ENCODE measurements at regions not wholly inside any gene's neighbourhood (a gene's known extent, or its start where the extent isn't known, plus 50 kb on each side); places are given as distances from the start of the nearest gene placed in this dataset.

DNA sequence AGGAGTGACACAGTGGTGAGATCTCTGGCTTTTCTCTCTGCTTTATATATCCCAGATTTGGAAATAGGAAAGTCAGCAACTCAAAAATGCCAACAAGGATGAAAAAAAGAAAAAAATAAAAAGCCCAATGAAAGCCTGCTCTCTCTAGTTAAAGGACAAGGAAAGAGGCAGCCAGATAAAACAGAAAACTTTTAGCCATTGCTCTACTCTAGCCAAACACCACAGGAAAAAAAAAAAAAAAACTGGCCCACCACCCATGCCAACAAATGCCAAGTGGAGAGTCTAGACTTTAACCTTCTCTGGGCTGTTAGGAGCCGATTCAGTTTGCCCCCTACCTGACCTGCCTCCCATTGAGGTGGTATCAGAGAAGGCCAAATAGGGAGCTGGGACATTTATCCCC lies 222.3 kb upstream of the TMTC1 start:
- Histone ChIP-seq H3K27me3 (no peaks in the 10 kb centered on the region), H3K9me3 (no peaks in the 10 kb centered on the region), H3K27ac (no peak overlapping the region), H3K4me1 (ENCODE audit: insufficient read depth) (no peaks in the 10 kb centered on the region), H3K4me3 (no peak overlapping the region), H3K36me3 (no peaks in the 10 kb centered on the region)
- WGBS, 3 donors, result 64 to 68% (median 65%) methylated on average over 1 of the region's 1 CpG
- no peak for DNase-seq
- TF ChIP-seq, protein P1, sequence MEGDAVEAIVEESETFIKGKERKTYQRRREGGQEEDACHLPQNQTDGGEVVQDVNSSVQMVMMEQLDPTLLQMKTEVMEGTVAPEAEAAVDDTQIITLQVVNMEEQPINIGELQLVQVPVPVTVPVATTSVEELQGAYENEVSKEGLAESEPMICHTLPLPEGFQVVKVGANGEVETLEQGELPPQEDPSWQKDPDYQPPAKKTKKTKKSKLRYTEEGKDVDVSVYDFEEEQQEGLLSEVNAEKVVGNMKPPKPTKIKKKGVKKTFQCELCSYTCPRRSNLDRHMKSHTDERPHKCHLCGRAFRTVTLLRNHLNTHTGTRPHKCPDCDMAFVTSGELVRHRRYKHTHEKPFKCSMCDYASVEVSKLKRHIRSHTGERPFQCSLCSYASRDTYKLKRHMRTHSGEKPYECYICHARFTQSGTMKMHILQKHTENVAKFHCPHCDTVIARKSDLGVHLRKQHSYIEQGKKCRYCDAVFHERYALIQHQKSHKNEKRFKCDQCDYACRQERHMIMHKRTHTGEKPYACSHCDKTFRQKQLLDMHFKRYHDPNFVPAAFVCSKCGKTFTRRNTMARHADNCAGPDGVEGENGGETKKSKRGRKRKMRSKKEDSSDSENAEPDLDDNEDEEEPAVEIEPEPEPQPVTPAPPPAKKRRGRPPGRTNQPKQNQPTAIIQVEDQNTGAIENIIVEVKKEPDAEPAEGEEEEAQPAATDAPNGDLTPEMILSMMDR (IDR thresholded peaks at IDR 0.05), result no peak
- TF ChIP-seq POLR2A (IDR thresholded peaks at IDR 0.05) (no peak), EP300 (IDR thresholded peaks at IDR 0.05) (no peak)
- intact Hi-C loops (cut with DNase I), result no loop called here

DNA sequence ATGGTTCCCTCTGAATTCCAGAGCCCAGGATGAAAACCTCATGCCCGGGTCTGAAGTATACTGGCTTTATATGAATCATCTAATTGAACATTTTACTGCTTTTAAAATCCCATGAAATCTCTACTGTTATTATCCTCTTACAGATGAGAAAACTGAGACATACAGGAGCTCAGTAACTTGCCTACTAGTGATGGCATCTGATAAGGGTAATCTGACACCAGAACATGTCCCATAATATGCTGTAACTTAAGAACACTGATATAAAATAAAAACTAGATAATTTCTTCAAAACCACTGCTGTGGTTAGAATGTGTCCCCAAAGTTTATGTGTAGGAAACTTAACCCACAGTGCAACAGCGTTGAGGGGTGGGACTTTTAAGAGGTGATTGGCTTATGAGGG lies 219.6 kb upstream of the TMTC1 start:
- H3K27ac ChIP-seq, result no peak overlapping the region
- no peaks in the 10 kb centered on the region for H3K27me3 ChIP-seq
- no peaks in the 10 kb centered on the region for H3K4me1 ChIP-seq (ENCODE audit: insufficient read depth)
- TF ChIP-seq POLR2A (IDR thresholded peaks at IDR 0.05) (no peak), EP300 (IDR thresholded peaks at IDR 0.05) (no peak)
- TF ChIP-seq, protein P1 (IDR thresholded peaks at IDR 0.05), result no peak
- DNase-seq, result no peak
- H3K36me3 ChIP-seq, result no peaks in the 10 kb centered on the region
- 86 to 90% (median 90%) methylated on average over 2 of the region's 2 CpGs for WGBS, 3 donors
- intact Hi-C loops (cut with DNase I), result no loop called here
- H3K4me3 ChIP-seq, result no peak overlapping the region
- no peaks in the 10 kb centered on the region for H3K9me3 ChIP-seq

DNA sequence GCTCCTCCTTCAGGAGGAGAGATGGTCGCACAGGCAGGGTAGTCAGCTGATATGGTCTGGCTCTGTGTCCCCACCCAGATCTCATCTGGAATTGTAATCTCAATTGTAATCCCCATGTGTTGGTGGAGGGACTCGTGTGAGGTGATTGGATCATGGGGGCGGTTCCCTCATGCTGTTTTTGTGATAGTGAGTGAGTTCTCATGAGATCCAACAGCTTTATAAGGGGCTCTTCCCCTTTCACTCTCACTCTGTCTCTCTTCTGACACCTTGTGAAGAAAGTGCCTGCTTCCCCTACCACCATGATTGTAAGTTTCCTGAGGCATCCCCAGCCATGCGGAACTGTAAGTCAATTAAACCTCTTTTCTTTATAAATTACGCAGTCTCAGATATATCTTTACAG lies 218.9 kb upstream of the TMTC1 start:
- TF ChIP-seq, protein P1 (IDR thresholded peaks at IDR 0.05), result no peak
- TF ChIP-seq POLR2A (IDR thresholded peaks at IDR 0.05) (no peak), EP300 (IDR thresholded peaks at IDR 0.05) (no peak)
- H3K9me3 ChIP-seq, result no peaks in the 10 kb centered on the region
- no peak overlapping the region for H3K4me3 ChIP-seq
- no peak overlapping the region for H3K27ac ChIP-seq
- DNase-seq, result no peak
- intact Hi-C loops (cut with DNase I), result no loop called here
- WGBS, 3 donors, result 94 to 96% (median 95%) methylated on average over 5 of the region's 5 CpGs
- no peaks in the 10 kb centered on the region for H3K27me3 ChIP-seq
- no peaks in the 10 kb centered on the region for H3K4me1 ChIP-seq (ENCODE audit: insufficient read depth)
- no peaks in the 10 kb centered on the region for H3K36me3 ChIP-seq

- Histone ChIP-seq H3K9me3 (no peaks in the 10 kb centered on the region), H3K36me3 (no peaks in the 10 kb centered on the region), H3K4me1 (ENCODE audit: insufficient read depth) (no peaks in the 10 kb centered on the region), H3K27ac (no peak overlapping the region), H3K4me3 (no peak overlapping the region), H3K27me3 (no peaks in the 10 kb centered on the region)
- no peak for DNase-seq
- intact Hi-C loops (cut with DNase I), result no loop called here
- 89 to 97% (median 91%) methylated on average over 1 of the region's 1 CpG for WGBS, 3 donors
- TF ChIP-seq EP300 (IDR thresholded peaks at IDR 0.05) (no peak), POLR2A (IDR thresholded peaks at IDR 0.05) (no peak)
- TF ChIP-seq, protein P1 (IDR thresholded peaks at IDR 0.05), result no peak
Observed at GRCh38 chr12:30000401-30000800, 216.7 kb upstream of the TMTC1 start.

- no peaks in the 10 kb centered on the region for H3K4me1 ChIP-seq (ENCODE audit: insufficient read depth)
- H3K27ac ChIP-seq, result no peak overlapping the region
- no peak overlapping the region for H3K4me3 ChIP-seq
- intact Hi-C loops (cut with DNase I), result no loop called here
- TF ChIP-seq EP300 (IDR thresholded peaks at IDR 0.05) (no peak), POLR2A (IDR thresholded peaks at IDR 0.05) (no peak)
- TF ChIP-seq, protein P1 (IDR thresholded peaks at IDR 0.05), result no peak
- H3K9me3 ChIP-seq, result no peaks in the 10 kb centered on the region
- WGBS, 3 donors, result 81 to 84% (median 82%) methylated on average over 3 of the region's 3 CpGs
- no peak for DNase-seq
- no peaks in the 10 kb centered on the region for H3K36me3 ChIP-seq
- no peaks in the 10 kb centered on the region for H3K27me3 ChIP-seq
Observed at GRCh38 chr12:29996993-29997392, 213.3 kb upstream of the TMTC1 start.

Data from ovary (tissue), 7 donors.